Cardiac muscle cell (in vitro differentiated cells and primary cell): ENCODE measurements at regions not wholly inside any gene's neighbourhood (a gene's known extent, or its start where the extent isn't known, plus 50 kb on each side); places are given as distances from the start of the nearest gene placed in this dataset.

Experiments
- DNase-seq, 2 donors: peaks; one replicate each; pipeline versions ENCODE4 v3.0.0 to v3.0.0-alpha.2; 2010 to 2017; ENCODE audit warnings: low read depth in 1 of 2, low spot score in 1 of 2
- H3K27ac ChIP-seq: fragments of 200-600 bp; sonication (generic); 2 replicates; pipeline ENCODE4 v1.5.1; 2016
- H3K27me3 ChIP-seq: fragments of 200-600 bp; sonication (generic); 2 replicates; pipeline ENCODE4 v1.6.0; 2016; ENCODE audit warnings: control low read depth
- H3K36me3 ChIP-seq: fragments of 200-600 bp; sonication (generic); 2 replicates; pipeline ENCODE4 v1.5.1; 2016; ENCODE audit warnings: control low read depth
- H3K4me1 ChIP-seq: fragments of 200-600 bp; sonication (generic); 2 replicates; pipeline ENCODE4 v1.8.1; 2017; ENCODE audit warnings: low read depth, mild to moderate bottlenecking, mixed run types
- H3K4me3 ChIP-seq: fragments of 200-600 bp; sonication (generic); 2 replicates; pipeline ENCODE4 v1.5.1; 2016; ENCODE audit warnings: mild to moderate bottlenecking
- H3K9me3 ChIP-seq: fragments of 200-600 bp; sonication (generic); 2 replicates; pipeline ENCODE4 v1.5.1; 2017; ENCODE audit warnings: low read depth, mild to moderate bottlenecking, control low read depth
- TF ChIP-seq, protein P1 (sequence below): IDR thresholded peaks from 2 replicates; pipeline ENCODE4 v1.5.1; 2012; ENCODE audit warnings: low read depth, mild to moderate bottlenecking, low read length

DNA sequence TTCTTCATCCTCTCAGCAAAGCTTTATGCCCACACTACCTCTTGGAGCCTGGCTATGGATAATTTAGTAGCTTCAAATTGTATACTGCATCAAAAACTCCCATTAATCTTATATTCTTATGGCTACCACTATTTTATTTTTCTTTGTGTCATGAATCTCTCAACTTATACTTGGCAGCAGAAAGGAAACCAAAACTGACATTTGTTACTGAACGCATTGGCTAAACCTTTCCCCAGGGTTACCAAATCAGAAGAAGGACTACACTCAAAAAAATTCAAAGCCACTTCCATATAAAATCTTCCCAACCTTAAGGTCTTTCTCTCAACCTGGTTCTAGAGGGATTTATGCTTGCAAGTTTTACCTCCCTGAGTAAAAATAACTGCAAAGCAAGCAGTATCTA lies 97.0 kb upstream of the REG3G start:
- no peaks in the 10 kb centered on the region for H3K4me1 ChIP-seq
- TF ChIP-seq, protein P1, sequence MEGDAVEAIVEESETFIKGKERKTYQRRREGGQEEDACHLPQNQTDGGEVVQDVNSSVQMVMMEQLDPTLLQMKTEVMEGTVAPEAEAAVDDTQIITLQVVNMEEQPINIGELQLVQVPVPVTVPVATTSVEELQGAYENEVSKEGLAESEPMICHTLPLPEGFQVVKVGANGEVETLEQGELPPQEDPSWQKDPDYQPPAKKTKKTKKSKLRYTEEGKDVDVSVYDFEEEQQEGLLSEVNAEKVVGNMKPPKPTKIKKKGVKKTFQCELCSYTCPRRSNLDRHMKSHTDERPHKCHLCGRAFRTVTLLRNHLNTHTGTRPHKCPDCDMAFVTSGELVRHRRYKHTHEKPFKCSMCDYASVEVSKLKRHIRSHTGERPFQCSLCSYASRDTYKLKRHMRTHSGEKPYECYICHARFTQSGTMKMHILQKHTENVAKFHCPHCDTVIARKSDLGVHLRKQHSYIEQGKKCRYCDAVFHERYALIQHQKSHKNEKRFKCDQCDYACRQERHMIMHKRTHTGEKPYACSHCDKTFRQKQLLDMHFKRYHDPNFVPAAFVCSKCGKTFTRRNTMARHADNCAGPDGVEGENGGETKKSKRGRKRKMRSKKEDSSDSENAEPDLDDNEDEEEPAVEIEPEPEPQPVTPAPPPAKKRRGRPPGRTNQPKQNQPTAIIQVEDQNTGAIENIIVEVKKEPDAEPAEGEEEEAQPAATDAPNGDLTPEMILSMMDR: no peak
- H3K27ac ChIP-seq: no peak overlapping the region
- H3K36me3 ChIP-seq: no peaks in the 10 kb centered on the region
- H3K4me3 ChIP-seq: no peak overlapping the region
- no peak for DNase-seq
- no peaks in the 10 kb centered on the region for H3K9me3 ChIP-seq
- H3K27me3 ChIP-seq: no peaks in the 10 kb centered on the region

DNA sequence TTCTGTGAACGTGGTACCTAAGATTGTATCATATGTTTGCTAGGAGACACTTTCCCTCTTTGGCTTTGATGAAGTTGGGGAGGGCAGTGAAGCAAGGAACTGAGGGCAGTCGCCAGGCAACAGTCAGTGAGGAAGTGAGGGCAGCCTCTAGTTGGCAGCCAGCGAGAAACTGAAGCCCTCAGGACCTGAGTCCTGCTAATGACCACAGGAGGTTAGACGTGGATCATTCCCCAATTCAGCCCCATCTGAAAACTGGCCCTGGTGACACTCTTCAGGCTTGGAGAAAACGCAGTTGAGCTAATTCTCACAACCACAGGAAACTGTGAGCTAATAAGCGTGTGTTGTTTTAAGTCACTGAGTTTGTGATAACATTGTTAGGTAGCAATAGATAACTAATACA lies 84.5 kb upstream of the REG3G start:
- no peak overlapping the region for H3K4me3 ChIP-seq
- DNase-seq: peak in 1 of 2 donors; percentile 69
- TF ChIP-seq, protein P1: no peak
- H3K27me3 ChIP-seq: no peaks in the 10 kb centered on the region
- no peaks in the 10 kb centered on the region for H3K9me3 ChIP-seq
- H3K4me1 ChIP-seq: no peaks in the 10 kb centered on the region
- no peaks in the 10 kb centered on the region for H3K36me3 ChIP-seq
- H3K27ac ChIP-seq: no peak overlapping the region

DNA sequence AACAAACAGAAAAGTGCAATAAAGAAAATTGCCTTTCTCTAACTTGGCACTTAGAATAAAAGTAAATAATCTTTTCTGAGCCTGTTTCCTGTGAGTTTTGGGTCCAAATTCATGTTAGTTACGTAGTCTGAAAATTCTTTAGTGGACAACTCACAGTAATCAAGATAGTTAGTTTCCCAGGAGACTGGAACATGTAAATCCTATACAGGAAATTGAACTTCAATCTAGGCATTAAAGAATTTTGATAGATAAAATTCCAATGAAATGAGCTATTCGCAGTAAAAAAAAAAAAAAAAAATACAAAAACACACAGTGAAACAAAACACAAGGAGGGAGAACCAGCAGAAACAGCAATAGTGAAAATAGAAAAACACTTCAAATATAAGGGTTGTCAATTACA lies 83.8 kb upstream of the REG3G start:
- H3K4me3 ChIP-seq: no peak overlapping the region
- no peaks in the 10 kb centered on the region for H3K4me1 ChIP-seq
- DNase-seq: peak in 1 of 2 donors; percentile 66
- H3K36me3 ChIP-seq: no peaks in the 10 kb centered on the region
- H3K27me3 ChIP-seq: no peaks in the 10 kb centered on the region
- no peak overlapping the region for H3K27ac ChIP-seq
- H3K9me3 ChIP-seq: no peaks in the 10 kb centered on the region
- TF ChIP-seq, protein P1: no peak

GRCh38 chr2:78963881-78964280 lies 61.6 kb upstream of the REG3G start:
- no peaks in the 10 kb centered on the region for H3K9me3 ChIP-seq
- no peak for DNase-seq
- H3K27me3 ChIP-seq: no peaks in the 10 kb centered on the region
- TF ChIP-seq, protein P1: no peak
- no peak overlapping the region for H3K27ac ChIP-seq
- H3K4me3 ChIP-seq: no peak overlapping the region
- H3K36me3 ChIP-seq: no peaks in the 10 kb centered on the region
- H3K4me1 ChIP-seq: no peaks in the 10 kb centered on the region

DNA sequence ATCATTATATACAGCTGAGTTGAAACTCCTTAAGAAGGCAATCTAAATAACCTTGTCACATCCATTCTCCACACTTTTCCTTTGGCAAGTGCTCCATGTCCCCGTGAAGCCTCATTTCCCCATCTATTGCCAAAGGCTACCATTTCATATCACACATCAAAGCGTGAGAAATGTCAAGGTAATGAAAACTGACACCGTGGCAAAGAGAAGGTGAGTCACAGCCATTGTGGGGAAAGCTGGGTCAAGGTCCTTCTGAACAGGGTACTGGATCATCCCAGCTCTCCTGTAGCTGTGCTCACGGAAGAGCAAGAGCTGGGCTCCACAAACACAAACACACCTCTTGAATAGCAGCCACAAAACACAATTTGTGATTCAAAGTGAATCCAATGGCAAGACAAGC lies 58.2 kb upstream of the REG3G start:
- Histone ChIP-seq H3K36me3 (no peaks in the 10 kb centered on the region), H3K9me3 (no peaks in the 10 kb centered on the region), H3K27me3 (no peaks in the 10 kb centered on the region), H3K4me1 (no peaks in the 10 kb centered on the region), H3K4me3 (no peak overlapping the region), H3K27ac (no peak overlapping the region)
- no peak for DNase-seq
- TF ChIP-seq, protein P1: no peak

DNA sequence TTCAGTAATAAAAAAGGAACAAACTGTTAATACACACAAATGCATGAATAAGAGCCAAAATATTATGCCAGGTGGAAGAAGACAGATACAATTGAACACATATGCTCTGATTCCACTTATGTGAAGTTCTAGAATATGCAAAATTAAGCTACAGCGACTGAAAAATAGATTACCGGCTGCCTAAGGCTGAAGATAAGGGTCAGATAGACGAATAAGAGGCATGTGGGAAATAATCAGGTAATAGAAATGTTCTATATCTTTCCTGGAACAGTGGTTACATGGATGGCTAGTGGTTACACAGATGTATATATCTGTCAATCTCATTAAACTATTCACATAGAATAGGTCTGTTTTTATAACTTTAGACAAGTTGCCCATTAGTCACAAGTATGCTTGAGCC lies 51.9 kb upstream of the REG3G start:
- no peak for DNase-seq
- no peaks in the 10 kb centered on the region for H3K4me1 ChIP-seq
- H3K4me3 ChIP-seq: no peak overlapping the region
- H3K27me3 ChIP-seq: no peaks in the 10 kb centered on the region
- no peak overlapping the region for H3K27ac ChIP-seq
- no peaks in the 10 kb centered on the region for H3K36me3 ChIP-seq
- TF ChIP-seq, protein P1: no peak
- H3K9me3 ChIP-seq: no peaks in the 10 kb centered on the region
